NOMO-1 treated with DMSO at 0.1 percent for 48 hours (cell line): ENCODE measurements at regions not wholly inside any gene's neighbourhood (a gene's known extent, or its start where the extent isn't known, plus 50 kb on each side); places are given as distances from the start of the nearest gene placed in this dataset.

ENCODE experiments used
- DNase-seq: peaks from one replicate; lab custom pipeline; 2025; ENCODE audit not compliant: unreplicated experiment; lab: John Stamatoyannopoulos, UW

- DNase-seq, result peak; percentile 81
These were observed 208.2 kb downstream of the SEC61B start for GRCh38 chr9:99430301-99430700.

GRCh38 chr9:99431103-99431502 is 209.0 kb downstream of the SEC61B start:
- DNase-seq, result no peak

- DNase-seq, result no peak
These were observed 210.0 kb downstream of the SEC61B start for GRCh38 chr9:99432075-99432474.

- peak; percentile 40 for DNase-seq
These were observed 211.0 kb downstream of the SEC61B start for GRCh38 chr9:99433095-99433494.

GRCh38 chr9:99433555-99433954 is 211.5 kb downstream of the SEC61B start:
- DNase-seq, result peak; percentile 88

GRCh38 chr9:99436616-99437015 is 214.5 kb downstream of the SEC61B start:
- peak; percentile 41 for DNase-seq

- no peak for DNase-seq
These were observed 215.1 kb downstream of the SEC61B start for GRCh38 chr9:99437145-99437544.

- DNase-seq, result no peak
These were observed 216.5 kb downstream of the SEC61B start for GRCh38 chr9:99438596-99438995.

- DNase-seq, result no peak
These were observed 219.7 kb downstream of the SEC61B start for GRCh38 chr9:99441829-99442228.

- DNase-seq, result no peak
These were observed 223.3 kb downstream of the SEC61B start for GRCh38 chr9:99445371-99445891.

- DNase-seq, result no peak
These were observed 223.8 kb downstream of the SEC61B start for GRCh38 chr9:99445920-99446319.

GRCh38 chr9:99447951-99448350 is 225.9 kb downstream of the SEC61B start:
- no peak for DNase-seq

- DNase-seq, result no peak
These were observed 227.6 kb downstream of the SEC61B start for GRCh38 chr9:99449726-99450125.

- no peak for DNase-seq
These were observed 229.1 kb downstream of the SEC61B start for GRCh38 chr9:99451112-99451606.

- no peak for DNase-seq
These were observed 235.3 kb downstream of the SEC61B start for GRCh38 chr9:99457406-99457805.

- DNase-seq, result no peak
These were observed 235.9 kb downstream of the SEC61B start for GRCh38 chr9:99457981-99458380.

- DNase-seq, result no peak
These were observed 237.8 kb downstream of the SEC61B start for GRCh38 chr9:99459919-99460318.

- DNase-seq, result no peak
These were observed 241.0 kb downstream of the SEC61B start for GRCh38 chr9:99463131-99463530.

GRCh38 chr9:99464568-99464967 is 242.5 kb downstream of the SEC61B start:
- no peak for DNase-seq

GRCh38 chr9:99465231-99465907 is 243.3 kb downstream of the SEC61B start:
- DNase-seq, result no peak

GRCh38 chr9:99466104-99466503 is 244.0 kb downstream of the SEC61B start:
- DNase-seq, result no peak

- no peak for DNase-seq
These were observed 244.7 kb downstream of the SEC61B start for GRCh38 chr9:99466781-99467180.

GRCh38 chr9:99471033-99471432 is 249.0 kb downstream of the SEC61B start:
- DNase-seq, result no peak
